Type B pancreatic cell (in vitro differentiated cells): ENCODE measurements at regions not wholly inside any gene's neighbourhood (a gene's known extent, or its start where the extent isn't known, plus 50 kb on each side); places are given as distances from the start of the nearest gene placed in this dataset.
"Not testable (repeated sequence)": the region's sequence is repeated elsewhere in the genome, so short reads cannot be mapped to it uniquely, and the experiment has no call there.

ENCODE experiments used
- DNase-seq: peaks from one replicate; pipeline ENCODE4 v3.0.0; 2021; ENCODE audit warnings: mixed read lengths; ENCODE audit not compliant: unreplicated experiment; ENCODE audit errors: extremely low spot score
- H3K27ac Mint-ChIP-seq: 2 replicates; pipeline ENCODE4 v1.8.0; 2021; ENCODE audit warnings: mild to moderate bottlenecking, mixed read lengths
- H3K27me3 Mint-ChIP-seq: 2 replicates; pipeline ENCODE4 v1.8.0; 2021; ENCODE audit warnings: mixed read lengths
- H3K36me3 Mint-ChIP-seq: 2 replicates; pipeline ENCODE4 v1.8.0; 2021; ENCODE audit warnings: mixed read lengths
- H3K4me1 Mint-ChIP-seq: one replicate; pipeline ENCODE4 v1.8.0; 2021; ENCODE audit warnings: mixed read lengths; ENCODE audit not compliant: unreplicated experiment
- H3K4me3 Mint-ChIP-seq: 2 replicates; pipeline ENCODE4 v1.8.0; 2021; ENCODE audit warnings: mild to moderate bottlenecking, mixed read lengths
- H3K9me3 Mint-ChIP-seq: 2 replicates; pipeline ENCODE4 v1.8.0; 2021; ENCODE audit warnings: mixed read lengths
- CTCF ChIP-seq: fragments of 200-600 bp; sonication (generic); conservative IDR thresholded peaks from 2 replicates; pipeline ENCODE4 v1.5.0; 2021; ENCODE audit warnings: antibody characterized with exemption, mild to moderate bottlenecking

- DNase-seq: no peak
- H3K4me1 Mint-ChIP-seq: no peaks in the 10 kb centered on the region
- no peaks in the 10 kb centered on the region for H3K36me3 Mint-ChIP-seq
- no peak overlapping the region for H3K4me3 Mint-ChIP-seq
- H3K27ac Mint-ChIP-seq: no peak overlapping the region
- no peaks in the 10 kb centered on the region for H3K27me3 Mint-ChIP-seq
- peaks cover 6% of the 10 kb centered on the region for H3K9me3 Mint-ChIP-seq
- TF ChIP-seq CTCF: no peak
Measured at GRCh38 chr2:63710732-63711131, 122.0 kb downstream of the MDH1 start.

- Mint-ChIP-seq H3K36me3 (no peaks in the 10 kb centered on the region), H3K4me1 (no peaks in the 10 kb centered on the region), H3K4me3 (no peak overlapping the region), H3K27ac (no peak overlapping the region), H3K9me3 (no peaks in the 10 kb centered on the region), H3K27me3 (no peaks in the 10 kb centered on the region)
- no peak for DNase-seq
- no peak for TF ChIP-seq CTCF
Measured at GRCh38 chr2:63712748-63713147, 124.0 kb downstream of the MDH1 start.

GRCh38 chr2:63716146-63716545 lies 125.5 kb upstream of the UGP2 start:
- no peaks in the 10 kb centered on the region for H3K9me3 Mint-ChIP-seq
- H3K36me3 Mint-ChIP-seq: no peaks in the 10 kb centered on the region

GRCh38 chr2:63719052-63719451 lies 122.6 kb upstream of the UGP2 start:
- H3K4me3 Mint-ChIP-seq: no peak overlapping the region
- no peaks in the 10 kb centered on the region for H3K27me3 Mint-ChIP-seq
- no peak overlapping the region for H3K27ac Mint-ChIP-seq
- H3K9me3 Mint-ChIP-seq: peaks cover 6% of the 10 kb centered on the region
- TF ChIP-seq CTCF: no peak
- DNase-seq: no peak
- peaks cover 5% of the 10 kb centered on the region for H3K4me1 Mint-ChIP-seq
- H3K36me3 Mint-ChIP-seq: no peaks in the 10 kb centered on the region

More at GRCh38 chr2:63716146-63716545, 125.5 kb upstream of the UGP2 start:
- no peak for DNase-seq
- H3K27ac Mint-ChIP-seq: no peak overlapping the region
- H3K27me3 Mint-ChIP-seq: no peaks in the 10 kb centered on the region
- peaks cover 5% of the 10 kb centered on the region for H3K4me1 Mint-ChIP-seq
- H3K4me3 Mint-ChIP-seq: no peak overlapping the region
- no peak for TF ChIP-seq CTCF

- Mint-ChIP-seq H3K36me3 (no peaks in the 10 kb centered on the region), H3K9me3 (peaks cover 6% of the 10 kb centered on the region), H3K4me3 (no peak overlapping the region), H3K27me3 (no peaks in the 10 kb centered on the region), H3K4me1 (peaks cover 5% of the 10 kb centered on the region), H3K27ac (no peak overlapping the region)
- DNase-seq: no peak
- TF ChIP-seq CTCF: no peak
Measured at GRCh38 chr2:63721082-63721424, 120.6 kb upstream of the UGP2 start.

- not testable (repeated sequence) for DNase-seq, H3K4me3 Mint-ChIP-seq, H3K36me3 Mint-ChIP-seq, H3K27me3 Mint-ChIP-seq, H3K4me1 Mint-ChIP-seq, H3K9me3 Mint-ChIP-seq, H3K27ac Mint-ChIP-seq
Measured at GRCh38 chr2:63722284-63722683, 119.4 kb upstream of the UGP2 start.
